GM19395 (cell line): ENCODE measurements at regions not wholly inside any gene's neighbourhood (a gene's known extent, or its start where the extent isn't known, plus 50 kb on each side); places are given as distances from the start of the nearest gene placed in this dataset.
"Not testable (repeated sequence)": the region's sequence is repeated elsewhere in the genome, so short reads cannot be mapped to it uniquely, and the experiment has no call there.

Experiments
- ATAC-seq: cut with Tn5 transposase; IDR thresholded peaks from one replicate; pipeline ENCODE4 v1.9.1; 2021; ENCODE audit warnings: mild to moderate bottlenecking, moderate library complexity; ENCODE audit not compliant: unreplicated experiment

GRCh38 chr16:8083560-8083959, 506.8 kb downstream of the TMEM114 start:
- ATAC-seq = no peak

DNA sequence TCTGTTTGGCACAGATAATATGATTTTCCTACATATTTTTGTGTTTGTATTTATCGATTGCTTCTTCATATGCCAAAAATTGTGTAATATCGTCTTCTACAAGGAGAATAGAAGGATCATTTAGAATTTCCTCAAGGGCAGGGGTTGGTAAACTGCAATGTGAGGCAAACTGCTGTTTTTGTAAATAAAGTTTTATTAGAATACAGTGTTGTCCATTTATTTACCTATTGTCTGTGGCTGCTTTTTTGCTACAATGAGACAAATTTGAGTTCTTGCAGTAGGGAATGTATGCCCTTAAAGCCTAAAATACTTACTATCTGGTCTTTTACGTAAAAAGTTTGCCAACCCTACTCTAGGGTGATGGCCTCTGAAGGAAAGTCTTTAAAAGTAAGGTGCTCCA, 509.5 kb downstream of the TMEM114 start:
- ATAC-seq = no peak

- ATAC-seq = no peak
These were observed 515.0 kb downstream of the TMEM114 start for GRCh38 chr16:8075271-8075670.

DNA sequence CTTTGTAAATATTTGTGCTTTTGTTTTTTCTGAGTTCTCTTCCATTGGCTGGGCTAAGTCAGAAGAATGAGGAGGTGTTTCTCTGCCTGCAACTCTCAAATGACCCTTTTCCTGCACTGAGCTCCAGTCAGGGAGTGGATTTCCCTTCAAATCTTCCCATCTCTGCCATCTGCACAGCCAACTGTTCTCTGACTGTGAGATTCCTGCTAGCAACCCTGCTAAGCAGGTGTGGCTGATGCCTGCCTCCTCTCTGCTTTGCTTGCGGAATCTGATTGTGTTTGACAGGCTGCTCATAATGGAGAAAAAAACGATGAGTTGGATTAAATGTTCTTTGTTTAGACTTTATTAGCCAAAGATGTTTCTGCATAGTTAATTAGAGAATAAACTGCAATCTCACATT, 519.8 kb downstream of the TMEM114 start:
- ATAC-seq = no peak

- not testable (repeated sequence) for ATAC-seq
These were observed 522.1 kb downstream of the TMEM114 start for GRCh38 chr16:8068225-8068624.

GRCh38 chr16:8063159-8063558, 527.2 kb downstream of the TMEM114 start:
- no peak for ATAC-seq

DNA sequence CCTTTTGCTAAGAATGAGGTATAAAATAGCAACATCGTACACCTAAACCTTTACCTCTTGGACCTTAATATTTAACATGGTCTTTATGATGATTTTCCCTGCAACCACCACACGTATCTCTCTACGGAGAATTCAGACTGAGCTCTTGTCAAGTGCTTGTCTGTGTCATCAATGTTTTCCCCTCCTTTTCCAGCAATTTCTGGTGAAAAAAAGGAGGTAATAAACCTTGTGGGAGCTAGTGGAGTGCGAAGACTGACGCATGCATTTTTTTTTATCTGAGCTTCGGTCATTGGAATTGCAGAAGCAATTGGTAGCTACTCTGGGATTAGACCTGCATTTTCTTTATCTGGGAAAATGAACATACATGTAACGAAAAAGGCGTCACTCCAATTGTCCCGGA, 527.6 kb downstream of the TMEM114 start:
- no peak for ATAC-seq

GRCh38 chr16:8055761-8056160, 534.5 kb downstream of the TMEM114 start:
- ATAC-seq = no peak

GRCh38 chr16:8053437-8053836, 536.9 kb downstream of the TMEM114 start:
- no peak for ATAC-seq

DNA sequence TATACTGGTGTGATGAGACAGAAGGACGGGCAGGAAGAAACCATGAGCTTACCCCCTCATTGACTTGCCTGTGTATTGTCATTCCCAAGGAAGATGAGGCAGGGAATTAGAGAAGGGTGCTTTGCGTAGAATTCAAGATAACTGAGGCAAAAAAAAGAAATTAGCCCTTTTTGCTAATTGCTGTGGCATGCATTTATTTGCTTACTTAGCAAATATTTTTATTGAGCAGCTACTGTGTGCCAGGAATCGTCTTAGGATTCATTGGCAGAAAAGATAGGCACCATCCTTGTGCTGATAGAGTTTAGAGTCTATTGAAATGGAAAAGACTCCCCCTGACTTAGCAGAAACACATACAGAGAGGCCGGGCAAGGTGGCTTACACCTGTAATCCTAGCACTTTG, 541.9 kb downstream of the TMEM114 start:
- ATAC-seq = no peak

GRCh38 chr16:8047736-8048135, 542.6 kb downstream of the TMEM114 start:
- no peak for ATAC-seq

GRCh38 chr16:8044796-8045195, 545.5 kb downstream of the TMEM114 start:
- ATAC-seq = no peak

- ATAC-seq = no peak
These were observed 557.9 kb downstream of the TMEM114 start for GRCh38 chr16:8032406-8032805.

GRCh38 chr16:8030004-8030403, 560.3 kb downstream of the TMEM114 start:
- ATAC-seq = not testable (repeated sequence)

GRCh38 chr16:8026450-8026849, 563.9 kb downstream of the TMEM114 start:
- ATAC-seq = no peak

DNA sequence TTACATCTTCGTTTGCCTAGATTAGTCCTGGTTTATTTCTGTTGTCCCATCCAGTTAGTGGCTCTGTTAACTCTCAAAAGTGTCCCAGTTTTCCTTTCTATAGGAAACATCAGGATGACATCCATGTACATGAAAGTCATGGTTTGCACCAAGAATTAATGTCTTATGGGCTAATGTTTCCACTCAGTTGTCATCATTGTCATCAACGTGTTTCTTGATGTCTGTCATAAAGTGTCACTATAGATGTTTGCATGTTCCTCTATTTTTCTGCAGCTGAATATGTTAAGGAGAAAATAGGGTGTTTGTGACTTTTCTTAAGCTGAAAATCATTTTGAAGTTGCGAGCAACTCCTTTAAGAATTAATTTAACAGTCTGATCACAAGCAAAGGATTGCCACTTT, 567.0 kb downstream of the TMEM114 start:
- ATAC-seq = no peak

DNA sequence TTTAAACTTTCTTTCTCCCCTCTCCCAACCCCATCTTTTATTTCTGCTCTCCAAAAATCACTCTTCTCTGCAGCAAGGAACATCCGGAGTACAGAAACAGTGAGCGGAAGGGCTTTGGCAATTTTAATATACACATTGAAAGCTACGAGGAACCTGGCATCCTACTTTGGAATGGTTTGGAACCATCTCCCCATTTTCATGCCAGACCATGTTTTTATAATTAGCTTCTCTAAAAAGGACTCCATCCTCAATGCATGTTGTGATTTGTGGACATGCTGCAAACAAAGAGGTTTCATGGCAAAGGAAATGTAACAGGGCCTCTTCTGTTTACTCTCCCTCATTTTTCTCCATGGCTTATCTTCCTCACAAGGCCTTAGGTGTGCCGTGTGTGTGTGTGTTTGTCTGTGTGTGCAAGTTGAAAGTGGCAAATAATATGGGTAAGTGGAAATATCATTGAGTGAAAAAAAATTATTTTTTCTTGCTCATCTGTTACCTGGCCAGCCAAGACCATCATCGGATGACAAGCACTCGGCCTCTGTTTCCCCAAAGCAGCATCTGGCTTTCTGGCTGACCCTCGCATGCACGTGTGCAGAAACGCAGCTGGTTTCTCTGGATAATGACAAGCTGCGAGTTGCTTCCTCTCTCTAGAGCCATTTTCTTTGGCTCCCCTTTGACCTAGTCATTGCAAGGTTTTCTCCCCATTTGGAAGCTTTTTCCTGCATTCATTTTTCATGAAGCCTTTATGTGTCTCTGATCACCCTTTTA, 585.0 kb downstream of the TMEM114 start:
- ATAC-seq = no peak

GRCh38 chr16:7998789-7999453, 591.4 kb downstream of the TMEM114 start:
- no peak for ATAC-seq

DNA sequence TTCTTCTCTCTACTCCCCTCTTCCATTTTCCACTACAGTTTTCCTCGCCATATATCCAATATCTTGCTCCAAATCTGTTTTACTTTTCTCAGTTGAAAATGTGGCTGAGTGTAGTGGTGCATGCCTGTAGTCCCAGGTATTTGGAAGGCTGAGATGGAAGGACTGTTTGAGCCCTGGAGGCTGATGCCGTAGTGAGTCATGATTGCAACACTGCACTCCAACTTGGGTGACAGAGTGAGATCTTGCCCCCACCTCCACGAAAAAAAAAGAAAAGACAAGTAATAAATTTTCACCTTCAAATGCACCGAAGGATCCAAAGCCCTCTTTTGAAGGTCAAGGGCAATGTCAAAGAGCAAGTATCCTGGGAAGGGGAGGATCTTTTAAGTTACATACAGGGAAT, 592.3 kb downstream of the TMEM114 start:
- no peak for ATAC-seq

GRCh38 chr16:7992616-7993015, 597.7 kb downstream of the TMEM114 start:
- ATAC-seq = no peak

- ATAC-seq = no peak
These were observed 599.6 kb downstream of the TMEM114 start for GRCh38 chr16:7990626-7991260.

GRCh38 chr16:7983676-7984075, 606.6 kb downstream of the TMEM114 start:
- no peak for ATAC-seq
